SJCRH30 (cell line): ENCODE measurements at regions not wholly inside any gene's neighbourhood (a gene's known extent, or its start where the extent isn't known, plus 50 kb on each side); places are given as distances from the start of the nearest gene placed in this dataset.

Experiments used
- DNase-seq, 2 experiments: peaks; one replicate each; pipeline ENCODE4 v3.0.0-alpha.2; 2015 to 2020
- H3K27ac ChIP-seq: fragments of 250-450 bp; sonication (Bioruptor Pico); 2 replicates; pipeline ENCODE4 v1.5.1; 2020; ENCODE audit warnings: mild to moderate bottlenecking, moderate library complexity
- H3K27me3 ChIP-seq: fragments of 250-450 bp; sonication (Bioruptor Pico); 2 replicates; pipeline ENCODE4 v1.5.1; 2020; ENCODE audit warnings: mild to moderate bottlenecking, moderate library complexity
- H3K36me3 ChIP-seq: fragments of 250-450 bp; sonication (Bioruptor Pico); 2 replicates; pipeline ENCODE4 v1.5.1; 2020; ENCODE audit warnings: mild to moderate bottlenecking, moderate library complexity
- H3K4me1 ChIP-seq: fragments of 250-450 bp; sonication (Bioruptor Pico); 2 replicates; pipeline ENCODE4 v1.5.1; 2020; ENCODE audit warnings: mild to moderate bottlenecking, moderate library complexity
- H3K4me3 ChIP-seq: fragments of 250-450 bp; sonication (Bioruptor Pico); 2 replicates; pipeline ENCODE4 v1.5.1; 2020; ENCODE audit warnings: mild to moderate bottlenecking, moderate library complexity
- H3K9me3 ChIP-seq: fragments of 250-450 bp; sonication (Bioruptor Pico); replicated peaks from 2 replicates; pipeline ENCODE4 v1.5.1; 2020; ENCODE audit warnings: mild to moderate bottlenecking, moderate library complexity

DNA sequence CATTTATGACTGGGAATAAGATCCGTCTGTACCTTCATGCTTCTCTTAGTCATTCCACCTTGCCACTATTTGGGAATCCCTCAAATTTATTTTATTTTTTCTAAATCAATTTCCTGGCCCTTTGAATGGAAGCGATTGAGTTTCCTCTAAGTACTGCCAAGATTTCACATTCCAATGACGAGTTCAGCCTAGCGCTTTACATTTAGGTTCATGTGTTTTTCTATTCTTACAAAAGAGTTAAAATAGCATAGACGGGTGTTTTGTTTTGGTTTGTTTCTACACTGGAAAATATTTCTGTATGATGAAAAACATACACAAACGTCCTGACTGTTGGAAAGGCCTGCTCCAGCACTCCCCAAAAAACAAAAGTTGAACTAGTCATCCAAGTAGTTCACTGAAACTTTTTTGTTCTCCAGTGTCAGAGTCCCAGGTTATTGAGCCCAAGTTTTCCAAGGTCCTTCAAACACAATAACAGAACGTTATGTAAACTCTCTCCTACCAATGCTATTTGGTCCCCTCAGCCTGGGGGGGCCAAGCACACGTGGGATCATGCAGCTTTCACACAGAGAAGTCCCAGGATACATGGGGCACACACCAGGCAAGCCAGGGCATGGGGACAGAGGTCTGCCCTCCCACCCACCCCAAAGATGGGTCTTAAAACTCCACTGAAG, 74.8 kb upstream of the FOXN3 start:
- H3K27ac ChIP-seq: no peak overlapping the region
- DNase-seq: no peak

DNA sequence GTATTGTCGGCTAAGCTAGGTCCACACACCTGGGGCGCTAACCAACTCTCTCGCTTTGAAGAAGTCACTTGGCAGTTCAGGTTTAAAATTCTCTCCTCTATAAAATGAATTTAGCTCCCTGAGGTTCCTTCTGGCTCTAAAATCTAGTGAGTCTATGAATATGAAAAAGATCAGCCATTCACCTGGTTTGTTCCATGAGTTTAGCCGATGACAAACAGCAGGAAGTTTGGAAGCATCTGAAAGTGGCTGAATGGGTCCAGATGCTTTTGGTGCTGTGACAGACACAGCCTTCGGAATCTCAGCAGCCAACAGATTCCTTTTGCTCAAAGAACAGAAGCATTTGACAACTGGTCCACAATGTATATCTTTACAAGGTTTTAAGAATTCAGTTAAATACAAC, 73.4 kb upstream of the FOXN3 start:
- 0 out of 2 replicates have a peak overlapping the region, but pooled peaks have one; percentile 19 for H3K27ac ChIP-seq
- no peaks in the 10 kb centered on the region for H3K27me3 ChIP-seq
- no peaks in the 10 kb centered on the region for H3K9me3 ChIP-seq

More for the DNA sequence above, 74.8 kb upstream of the FOXN3 start:
- Histone ChIP-seq H3K4me3 (no peak overlapping the region), H3K36me3 (no peaks in the 10 kb centered on the region), H3K4me1 (no peaks in the 10 kb centered on the region), H3K27me3 (no peaks in the 10 kb centered on the region), H3K9me3 (no peaks in the 10 kb centered on the region)

DNA sequence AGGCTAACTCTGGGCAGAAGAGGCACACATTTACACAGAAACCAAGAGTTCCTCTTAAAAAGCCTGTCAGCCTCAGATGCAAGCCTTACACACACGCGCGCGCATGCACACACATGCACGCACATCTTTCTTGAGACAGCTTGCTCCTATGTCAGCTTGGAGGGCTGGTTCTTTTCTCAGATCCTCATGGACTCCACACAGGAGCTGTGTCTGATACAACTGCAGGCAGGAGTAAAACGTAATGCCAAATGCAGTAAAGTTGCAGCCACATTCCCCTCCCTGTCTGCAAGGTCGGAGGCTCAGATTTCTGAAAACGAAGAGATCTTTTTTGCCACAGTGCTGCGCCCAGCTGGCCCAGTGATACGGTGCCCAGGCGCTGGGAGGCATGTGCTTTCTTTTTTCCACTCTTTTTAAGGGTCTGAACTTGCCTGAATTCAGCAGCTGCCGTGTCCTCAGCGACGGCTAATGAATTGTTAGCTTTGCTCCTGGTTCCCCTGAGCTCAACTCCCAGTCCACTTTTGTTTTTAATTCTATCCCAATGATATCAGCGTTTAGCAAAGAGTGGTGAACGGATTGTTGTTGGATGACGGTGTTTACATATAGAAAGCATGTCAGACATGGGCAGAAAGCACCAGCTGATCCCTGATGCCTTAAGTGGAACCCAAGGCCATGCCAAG, 72.9 kb upstream of the FOXN3 start:
- H3K4me3 ChIP-seq: no peak overlapping the region
- DNase-seq: peak; percentile 15 to 38
- no peaks in the 10 kb centered on the region for H3K9me3 ChIP-seq
- H3K36me3 ChIP-seq: no peaks in the 10 kb centered on the region
- no peaks in the 10 kb centered on the region for H3K27me3 ChIP-seq
- H3K27ac ChIP-seq: 0 out of 2 replicates have a peak overlapping the region, but pooled peaks have one; percentile 19
- H3K4me1 ChIP-seq: no peaks in the 10 kb centered on the region

More for the DNA sequence above, 73.4 kb upstream of the FOXN3 start:
- H3K4me3 ChIP-seq: no peak overlapping the region
- no peak for DNase-seq
- no peaks in the 10 kb centered on the region for H3K4me1 ChIP-seq
- H3K36me3 ChIP-seq: no peaks in the 10 kb centered on the region

DNA sequence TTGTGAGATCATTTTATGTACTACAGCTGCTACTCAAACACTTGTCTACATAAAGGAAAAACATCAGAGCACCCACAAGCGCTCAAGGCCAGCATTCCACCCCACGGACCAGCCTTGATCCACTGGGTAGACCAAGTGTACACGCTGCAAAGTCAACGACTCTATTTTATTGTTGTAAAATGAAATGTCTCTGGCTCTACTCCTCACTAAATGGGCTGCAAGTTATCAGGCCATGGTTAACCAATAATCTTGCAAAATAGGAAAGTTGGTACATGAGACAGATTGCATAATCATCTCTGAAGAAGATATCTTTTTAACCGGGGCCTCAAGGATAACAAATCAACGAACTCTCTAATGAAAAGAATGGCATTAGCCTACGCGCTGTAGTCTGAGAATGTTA, 69.9 kb upstream of the FOXN3 start:
- no peak overlapping the region for H3K27ac ChIP-seq
- H3K4me1 ChIP-seq: no peaks in the 10 kb centered on the region
- H3K4me3 ChIP-seq: no peak overlapping the region
- no peaks in the 10 kb centered on the region for H3K36me3 ChIP-seq
- DNase-seq: no peak
- H3K27me3 ChIP-seq: no peaks in the 10 kb centered on the region
- no peaks in the 10 kb centered on the region for H3K9me3 ChIP-seq

DNA sequence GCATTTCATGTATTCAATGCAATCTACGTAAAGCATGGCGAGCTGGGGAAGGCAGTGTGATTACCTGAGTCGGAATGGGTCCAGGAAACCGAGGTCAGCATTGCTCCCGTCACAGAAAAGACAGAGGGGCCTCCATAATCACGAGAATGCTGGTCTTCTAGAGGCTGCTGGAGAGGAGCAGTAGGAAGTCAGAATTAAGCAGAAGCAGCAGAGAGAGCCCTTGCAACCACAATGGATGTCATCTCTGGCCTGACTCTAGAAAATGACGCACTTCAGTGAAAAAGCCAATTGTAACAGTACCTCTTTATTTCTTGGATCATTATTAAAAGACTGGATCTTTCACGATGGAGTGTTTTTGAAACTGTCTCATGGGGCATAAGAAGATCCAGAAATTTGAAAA, 69.5 kb upstream of the FOXN3 start:
- no peak for DNase-seq
- Histone ChIP-seq H3K4me1 (no peaks in the 10 kb centered on the region), H3K4me3 (no peak overlapping the region), H3K27ac (no peak overlapping the region), H3K36me3 (no peaks in the 10 kb centered on the region), H3K9me3 (no peaks in the 10 kb centered on the region), H3K27me3 (no peaks in the 10 kb centered on the region)

DNA sequence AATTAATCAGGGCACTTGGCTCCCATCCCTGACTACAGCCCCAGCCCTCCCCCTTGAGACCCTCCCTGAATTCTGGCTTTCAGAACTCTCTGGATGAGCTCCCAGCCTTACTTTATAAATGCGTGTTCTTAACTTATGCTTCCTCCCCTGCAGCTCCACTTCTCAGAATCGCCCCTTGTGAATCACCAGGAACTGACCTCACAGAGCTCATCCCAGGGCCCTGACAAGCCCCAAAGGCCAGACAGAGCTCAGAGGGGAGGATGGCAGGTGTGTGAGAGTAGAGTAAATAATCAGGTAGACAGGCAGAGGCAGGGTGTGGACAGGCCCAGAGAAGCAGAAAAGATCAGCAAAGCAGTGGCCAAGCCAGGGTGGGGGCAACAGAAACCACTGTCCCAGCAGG, 68.2 kb upstream of the FOXN3 start:
- no peak overlapping the region for H3K4me3 ChIP-seq
- DNase-seq: no peak
- no peaks in the 10 kb centered on the region for H3K9me3 ChIP-seq
- H3K27ac ChIP-seq: no peak overlapping the region
- no peaks in the 10 kb centered on the region for H3K27me3 ChIP-seq
- H3K4me1 ChIP-seq: no peaks in the 10 kb centered on the region
- H3K36me3 ChIP-seq: no peaks in the 10 kb centered on the region

DNA sequence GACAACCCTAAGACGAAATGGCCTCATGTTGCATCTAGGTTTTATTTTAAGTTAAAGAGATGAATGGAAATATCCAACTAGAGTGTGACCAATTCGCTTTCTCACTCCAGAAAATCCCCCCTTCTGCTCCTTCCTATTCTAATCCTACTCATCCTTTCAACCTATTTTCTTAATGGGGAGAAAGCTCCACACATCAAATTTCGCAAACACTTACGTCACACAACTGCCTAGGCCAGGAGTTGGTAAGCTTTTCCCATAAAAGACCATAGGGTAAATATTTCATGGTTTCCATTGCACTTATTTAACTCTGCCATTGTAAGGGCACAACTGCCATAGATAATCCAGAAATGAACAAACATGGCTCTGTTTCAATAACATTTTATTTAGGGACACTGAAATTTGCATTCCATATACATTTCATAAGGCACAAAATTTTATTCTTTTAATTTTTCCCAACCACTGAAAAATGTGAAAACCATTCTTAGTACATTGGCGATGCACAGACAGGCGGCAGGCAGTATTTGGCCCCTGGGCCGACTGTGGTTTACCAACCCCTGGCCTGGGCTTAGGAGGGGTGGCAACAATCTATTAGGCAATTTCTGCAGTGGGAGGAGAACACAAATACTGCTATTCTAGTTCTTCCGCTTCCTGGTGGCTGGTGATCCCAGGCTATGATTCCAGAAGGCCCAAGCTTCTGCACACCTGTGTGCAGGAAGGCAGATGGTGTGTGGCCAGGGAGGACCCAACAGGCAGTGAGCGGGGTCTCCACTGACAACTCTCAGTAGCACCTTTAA, 67.2 kb upstream of the FOXN3 start:
- no peaks in the 10 kb centered on the region for H3K4me1 ChIP-seq
- H3K27me3 ChIP-seq: no peaks in the 10 kb centered on the region
- H3K4me3 ChIP-seq: no peak overlapping the region
- no peaks in the 10 kb centered on the region for H3K9me3 ChIP-seq
- DNase-seq: no peak
- H3K27ac ChIP-seq: no peak overlapping the region
- no peaks in the 10 kb centered on the region for H3K36me3 ChIP-seq

DNA sequence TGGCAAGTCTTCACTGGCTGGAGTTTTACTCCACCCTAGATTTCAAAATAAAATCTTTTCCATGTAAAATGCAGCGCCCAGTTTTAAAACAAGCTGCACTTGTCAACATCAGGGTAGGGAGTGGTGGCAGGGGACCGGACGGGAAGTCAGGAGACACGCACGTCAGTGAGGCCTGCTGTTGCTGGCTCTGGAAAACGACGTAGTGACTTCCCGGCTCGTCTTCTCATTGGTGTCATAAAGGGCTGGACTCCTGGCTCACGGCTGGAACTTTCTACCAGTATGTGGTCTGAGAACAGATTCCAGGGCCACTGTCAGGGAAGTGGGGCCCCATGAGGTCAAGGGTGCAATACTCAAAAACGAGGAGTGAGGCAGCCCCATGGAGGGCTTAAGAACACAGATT, 64.2 kb upstream of the FOXN3 start:
- H3K9me3 ChIP-seq: no peaks in the 10 kb centered on the region
- H3K4me1 ChIP-seq: no peaks in the 10 kb centered on the region
- no peak overlapping the region for H3K27ac ChIP-seq
- H3K27me3 ChIP-seq: no peaks in the 10 kb centered on the region
- DNase-seq: no peak
- H3K36me3 ChIP-seq: no peaks in the 10 kb centered on the region
- no peak overlapping the region for H3K4me3 ChIP-seq

DNA sequence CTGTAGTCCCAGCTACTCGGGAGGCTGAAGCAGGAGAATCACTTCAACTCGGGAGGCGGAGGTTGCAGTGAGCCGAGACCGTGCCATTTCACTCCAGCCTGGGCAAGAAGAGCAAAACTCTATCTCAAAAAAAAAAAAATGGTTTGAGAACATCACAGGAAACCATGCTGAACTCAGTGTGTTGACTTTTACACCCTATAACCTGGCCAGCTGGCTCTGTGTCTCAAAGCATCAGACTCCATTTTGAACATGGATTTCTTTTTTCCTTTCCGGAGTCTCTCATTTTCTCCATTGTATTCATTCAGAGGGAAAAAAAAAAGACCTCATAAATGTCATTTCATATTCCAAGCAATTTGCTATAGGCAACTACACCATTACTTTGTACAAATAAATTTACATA, 63.2 kb upstream of the FOXN3 start:
- Histone ChIP-seq H3K4me1 (no peaks in the 10 kb centered on the region), H3K27ac (no peak overlapping the region)

DNA sequence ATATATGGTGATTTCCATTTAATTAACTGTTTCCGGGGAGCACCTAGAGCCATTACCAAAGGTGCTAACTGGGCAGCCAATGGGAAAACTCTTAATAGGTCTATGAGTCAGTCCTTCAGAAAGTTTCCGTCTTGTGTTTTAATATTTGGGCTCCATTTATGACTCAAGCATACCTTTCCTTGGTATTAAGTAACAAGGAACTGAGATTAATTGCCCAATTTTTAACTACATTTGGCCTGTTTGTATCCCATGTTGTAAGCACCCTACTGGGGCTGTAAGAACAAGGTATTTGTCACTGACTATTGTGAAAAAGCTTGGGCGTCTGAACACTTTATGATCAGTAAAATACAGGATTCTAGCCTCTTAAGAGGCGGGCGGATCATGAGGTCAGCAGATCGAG, 62.8 kb upstream of the FOXN3 start:
- no peak overlapping the region for H3K27ac ChIP-seq
- no peaks in the 10 kb centered on the region for H3K36me3 ChIP-seq
- no peaks in the 10 kb centered on the region for H3K9me3 ChIP-seq
- H3K27me3 ChIP-seq: no peaks in the 10 kb centered on the region
- DNase-seq: no peak
- no peaks in the 10 kb centered on the region for H3K4me1 ChIP-seq
- no peak overlapping the region for H3K4me3 ChIP-seq

More for the DNA sequence above, 63.2 kb upstream of the FOXN3 start:
- no peak for DNase-seq
- H3K36me3 ChIP-seq: no peaks in the 10 kb centered on the region
- H3K9me3 ChIP-seq: no peaks in the 10 kb centered on the region
- no peaks in the 10 kb centered on the region for H3K27me3 ChIP-seq
- no peak overlapping the region for H3K4me3 ChIP-seq

DNA sequence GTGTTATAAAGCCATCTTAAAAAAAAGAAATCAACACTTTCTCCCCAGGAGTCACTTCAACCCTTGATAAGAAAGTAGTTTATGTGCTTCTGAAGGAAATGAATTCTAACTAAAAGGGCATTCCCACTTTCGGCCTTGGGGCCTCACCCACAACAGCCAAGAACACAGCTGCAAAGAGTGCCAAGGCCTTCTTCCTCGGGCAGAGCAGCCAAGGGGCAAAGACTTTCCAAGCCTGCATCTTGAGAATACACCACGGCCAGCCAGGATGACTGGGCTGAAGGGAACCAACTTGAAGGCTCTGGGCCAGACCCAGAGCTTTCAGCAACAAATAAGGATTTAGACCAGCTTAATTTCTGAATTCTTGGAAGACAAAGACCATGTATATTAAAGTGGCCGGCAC, 60.4 kb upstream of the FOXN3 start:
- Histone ChIP-seq H3K4me1 (no peaks in the 10 kb centered on the region), H3K9me3 (no peaks in the 10 kb centered on the region), H3K36me3 (no peaks in the 10 kb centered on the region), H3K4me3 (no peak overlapping the region), H3K27ac (no peak overlapping the region), H3K27me3 (no peaks in the 10 kb centered on the region)
- DNase-seq: no peak

DNA sequence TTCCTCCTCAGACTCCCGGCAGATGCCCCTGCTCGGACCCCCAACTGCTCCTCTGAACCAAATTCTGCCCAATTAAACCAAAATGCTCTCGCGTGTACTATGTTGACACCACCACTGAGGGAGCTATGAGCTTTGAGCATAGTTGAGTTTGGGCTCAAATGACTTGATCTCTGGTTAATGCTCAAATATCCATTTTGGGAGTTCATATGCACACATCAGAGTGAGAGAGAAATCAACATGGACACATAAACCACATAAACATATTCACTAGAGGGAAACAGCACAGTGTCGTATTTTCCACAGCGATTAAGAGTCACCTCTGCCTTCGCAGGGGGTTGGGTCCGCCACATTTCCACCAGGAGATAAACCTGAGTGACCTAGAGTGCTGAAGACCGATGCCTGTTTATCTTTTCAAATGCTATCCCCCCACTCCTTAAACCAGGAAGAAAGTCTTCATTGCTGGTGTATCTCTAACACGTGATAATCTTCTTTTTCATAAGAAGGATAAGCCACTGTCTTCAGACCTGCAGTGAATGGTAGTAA, 59.4 kb upstream of the FOXN3 start:
- no peak overlapping the region for H3K27ac ChIP-seq
- DNase-seq: no peak
- no peaks in the 10 kb centered on the region for H3K9me3 ChIP-seq
- no peak overlapping the region for H3K4me3 ChIP-seq
- no peaks in the 10 kb centered on the region for H3K4me1 ChIP-seq
- no peaks in the 10 kb centered on the region for H3K27me3 ChIP-seq
- H3K36me3 ChIP-seq: no peaks in the 10 kb centered on the region

DNA sequence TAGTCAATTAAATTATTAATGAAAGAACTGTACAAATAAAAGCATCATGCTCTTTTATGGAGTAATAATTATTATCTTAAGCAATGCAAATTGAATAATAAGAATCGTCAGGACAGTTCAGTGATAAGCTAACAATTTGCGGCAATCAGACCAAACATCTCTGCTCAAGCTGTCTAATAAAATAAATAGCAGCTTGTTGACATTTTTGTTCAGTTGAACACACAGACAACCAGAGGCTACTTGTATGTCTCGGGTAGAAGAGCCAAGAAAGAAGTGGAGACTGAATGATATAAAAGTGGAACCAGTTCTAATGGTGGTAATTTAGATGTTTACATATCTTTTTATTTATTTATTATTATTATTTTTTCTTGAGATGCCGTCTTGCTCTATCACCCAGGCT, 57.4 kb upstream of the FOXN3 start:
- DNase-seq: no peak
- Histone ChIP-seq H3K27me3 (no peaks in the 10 kb centered on the region), H3K36me3 (no peaks in the 10 kb centered on the region), H3K27ac (no peak overlapping the region), H3K4me1 (no peaks in the 10 kb centered on the region), H3K9me3 (no peaks in the 10 kb centered on the region), H3K4me3 (no peak overlapping the region)

DNA sequence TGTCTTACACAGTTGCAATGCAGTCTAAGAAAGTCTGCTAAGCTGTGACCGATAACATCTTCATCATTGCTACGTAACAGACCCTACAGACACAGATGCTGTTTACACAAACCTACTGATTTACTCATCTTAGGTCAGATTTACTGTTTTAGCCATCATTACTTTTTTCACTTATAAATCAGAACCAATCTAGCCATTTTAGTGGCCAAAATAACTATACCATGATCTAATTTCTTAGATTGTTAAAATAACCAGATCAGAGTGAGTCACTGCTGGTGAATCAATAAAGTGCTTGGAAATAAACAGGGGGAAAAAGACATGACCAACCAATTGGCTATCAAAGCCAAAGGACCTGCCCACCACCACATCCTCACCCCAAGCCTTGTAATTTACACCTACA, 57.0 kb upstream of the FOXN3 start:
- no peaks in the 10 kb centered on the region for H3K9me3 ChIP-seq
- no peak overlapping the region for H3K27ac ChIP-seq
- no peaks in the 10 kb centered on the region for H3K36me3 ChIP-seq
- H3K4me3 ChIP-seq: no peak overlapping the region
- no peaks in the 10 kb centered on the region for H3K4me1 ChIP-seq
- no peak for DNase-seq
- no peaks in the 10 kb centered on the region for H3K27me3 ChIP-seq

DNA sequence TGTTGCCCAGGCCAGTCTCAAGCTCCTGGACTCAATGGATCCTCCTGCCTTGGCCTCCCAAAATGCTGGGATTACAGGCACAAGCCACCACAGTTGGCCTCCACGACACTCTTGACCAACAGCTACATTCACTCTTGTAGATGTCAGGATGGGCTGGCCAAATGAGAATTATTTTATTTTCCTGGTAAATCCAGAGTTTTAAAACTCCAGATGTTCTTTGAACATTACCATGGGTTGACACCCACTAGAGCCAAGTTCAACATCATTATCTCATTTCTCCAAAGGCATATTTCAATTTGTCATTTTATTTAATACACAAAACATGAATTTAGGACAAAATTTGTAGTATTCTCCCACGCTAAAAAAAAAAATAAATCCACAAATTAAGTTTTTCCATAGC, 56.5 kb upstream of the FOXN3 start:
- Histone ChIP-seq H3K4me3 (no peak overlapping the region), H3K9me3 (no peaks in the 10 kb centered on the region), H3K4me1 (no peaks in the 10 kb centered on the region), H3K36me3 (no peaks in the 10 kb centered on the region), H3K27me3 (no peaks in the 10 kb centered on the region), H3K27ac (no peak overlapping the region)
- DNase-seq: no peak
